ENCODE measurements at regions not wholly inside any gene's neighbourhood (a gene's known extent, or its start where the extent isn't known, plus 50 kb on each side); places are given as distances from the start of the nearest gene placed in this dataset.

DNA sequence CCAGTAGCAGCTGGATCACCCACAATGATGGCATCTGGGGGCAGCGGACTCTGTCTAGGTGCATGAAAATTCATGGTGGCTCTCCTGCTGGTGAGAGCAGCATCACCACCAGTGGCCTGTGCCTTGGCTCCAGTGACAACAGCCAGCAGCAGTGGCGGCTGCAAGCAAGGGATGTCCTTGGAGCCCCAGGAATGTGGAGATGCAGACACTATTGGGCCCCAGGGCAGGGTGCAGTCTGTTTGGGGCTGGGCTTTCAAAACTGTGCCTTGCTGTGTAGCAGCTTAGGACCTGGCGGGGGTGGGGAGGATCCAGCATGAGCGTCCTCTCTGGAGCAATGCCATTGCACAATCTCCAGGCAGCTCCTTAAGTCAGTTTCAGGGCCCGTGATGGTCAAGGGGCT lies 199.7 kb downstream of the CHD9NB start:
- TF ChIP-seq CTCF (IDR thresholded peaks at IDR 0.05 in 2 of 3, conservative IDR thresholded peaks at IDR 0.05 in 1 of 3; ENCODE audit: borderline replicate concordance in 1 of 3, insufficient read depth in 1 of 3, low read depth in 2 of 3, low read length in 2 of 3) (no peak), EZH2 (IDR thresholded peaks at IDR 0.05) (no peak), EZH2phosphoT487 (IDR thresholded peaks at IDR 0.05; ENCODE audit: borderline replicate concordance) (no peak), SP1 (IDR thresholded peaks at IDR 0.05; ENCODE audit: low read depth) (no peak), YY1 (IDR thresholded peaks at IDR 0.05; ENCODE audit: extremely low read depth, insufficient replicate concordance, low read depth, low read length) (no peak), POLR2AphosphoS5 (IDR thresholded peaks at IDR 0.05; ENCODE audit: low read depth, low read length) (no peak), SIN3A (IDR thresholded peaks at IDR 0.05; ENCODE audit: low read depth) (no peak)
- TF ChIP-seq, protein P1, sequence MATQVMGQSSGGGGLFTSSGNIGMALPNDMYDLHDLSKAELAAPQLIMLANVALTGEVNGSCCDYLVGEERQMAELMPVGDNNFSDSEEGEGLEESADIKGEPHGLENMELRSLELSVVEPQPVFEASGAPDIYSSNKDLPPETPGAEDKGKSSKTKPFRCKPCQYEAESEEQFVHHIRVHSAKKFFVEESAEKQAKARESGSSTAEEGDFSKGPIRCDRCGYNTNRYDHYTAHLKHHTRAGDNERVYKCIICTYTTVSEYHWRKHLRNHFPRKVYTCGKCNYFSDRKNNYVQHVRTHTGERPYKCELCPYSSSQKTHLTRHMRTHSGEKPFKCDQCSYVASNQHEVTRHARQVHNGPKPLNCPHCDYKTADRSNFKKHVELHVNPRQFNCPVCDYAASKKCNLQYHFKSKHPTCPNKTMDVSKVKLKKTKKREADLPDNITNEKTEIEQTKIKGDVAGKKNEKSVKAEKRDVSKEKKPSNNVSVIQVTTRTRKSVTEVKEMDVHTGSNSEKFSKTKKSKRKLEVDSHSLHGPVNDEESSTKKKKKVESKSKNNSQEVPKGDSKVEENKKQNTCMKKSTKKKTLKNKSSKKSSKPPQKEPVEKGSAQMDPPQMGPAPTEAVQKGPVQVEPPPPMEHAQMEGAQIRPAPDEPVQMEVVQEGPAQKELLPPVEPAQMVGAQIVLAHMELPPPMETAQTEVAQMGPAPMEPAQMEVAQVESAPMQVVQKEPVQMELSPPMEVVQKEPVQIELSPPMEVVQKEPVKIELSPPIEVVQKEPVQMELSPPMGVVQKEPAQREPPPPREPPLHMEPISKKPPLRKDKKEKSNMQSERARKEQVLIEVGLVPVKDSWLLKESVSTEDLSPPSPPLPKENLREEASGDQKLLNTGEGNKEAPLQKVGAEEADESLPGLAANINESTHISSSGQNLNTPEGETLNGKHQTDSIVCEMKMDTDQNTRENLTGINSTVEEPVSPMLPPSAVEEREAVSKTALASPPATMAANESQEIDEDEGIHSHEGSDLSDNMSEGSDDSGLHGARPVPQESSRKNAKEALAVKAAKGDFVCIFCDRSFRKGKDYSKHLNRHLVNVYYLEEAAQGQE (IDR thresholded peaks at IDR 0.05; ENCODE audit: low read depth) = no peak

Data from HCT116 (cell line).